GM23338 (cell line): ENCODE measurements at regions not wholly inside any gene's neighbourhood (a gene's known extent, or its start where the extent isn't known, plus 50 kb on each side); places are given as distances from the start of the nearest gene placed in this dataset.

Source experiments
- CREB1 ChIP-seq: fragments of 250-450 bp; sonication (Bioruptor Pico); IDR thresholded peaks from 2 replicates; pipeline ENCODE4 v1.5.0; 2020; ENCODE audit warnings: low read depth, mild to moderate bottlenecking, moderate library complexity
- EZH2phosphoT487 ChIP-seq: fragments of 200-600 bp; sonication (generic); IDR thresholded peaks from one replicate; pipeline ENCODE4 v1.8.1; 2018; ENCODE audit warnings: antibody characterized with exemption; ENCODE audit not compliant: unreplicated experiment
- TF ChIP-seq, protein P1 (sequence below), 2 experiments: fragments of 200-600 bp in 1 of 2; sonication (generic) in 1 of 2; conservative IDR thresholded peaks; 2 replicates each; pipeline versions ENCODE4 v1.5.1 to v1.6.1; 2016 to 2017; ENCODE audit warnings: antibody characterized with exemption in 2 of 2, low read depth in 2 of 2, mild to moderate bottlenecking in 2 of 2, moderate library complexity in 1 of 2

DNA sequence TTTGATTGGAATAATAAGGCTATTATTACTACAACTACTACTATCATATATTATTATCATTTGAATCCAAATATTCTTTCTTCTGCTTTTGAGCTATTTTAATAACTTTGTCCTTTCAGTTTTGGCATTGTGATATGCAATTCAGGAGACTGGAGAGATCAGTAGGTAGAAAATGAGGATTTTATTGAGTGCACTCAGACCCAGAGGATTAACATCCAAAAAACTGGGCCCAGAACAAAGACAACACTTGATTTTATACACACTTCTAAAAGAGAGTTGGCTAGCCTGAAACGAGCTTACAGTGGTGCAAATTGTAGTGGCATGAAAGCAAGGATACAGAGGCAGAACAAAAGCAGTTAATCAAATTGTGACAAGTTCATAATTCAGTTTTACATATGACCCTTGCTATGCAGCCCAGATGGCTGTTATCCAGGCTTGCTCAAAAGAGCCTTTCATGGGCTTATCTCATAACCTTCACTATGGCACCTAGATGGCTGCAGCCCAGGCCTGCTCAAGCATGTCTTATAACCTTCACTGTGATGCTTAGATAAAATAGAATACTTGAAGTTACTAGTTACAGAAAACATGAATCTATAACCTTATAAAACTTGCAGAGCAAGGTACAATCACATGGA lies 796.3 kb upstream of the RAG2 start:
- TF ChIP-seq, protein P1, sequence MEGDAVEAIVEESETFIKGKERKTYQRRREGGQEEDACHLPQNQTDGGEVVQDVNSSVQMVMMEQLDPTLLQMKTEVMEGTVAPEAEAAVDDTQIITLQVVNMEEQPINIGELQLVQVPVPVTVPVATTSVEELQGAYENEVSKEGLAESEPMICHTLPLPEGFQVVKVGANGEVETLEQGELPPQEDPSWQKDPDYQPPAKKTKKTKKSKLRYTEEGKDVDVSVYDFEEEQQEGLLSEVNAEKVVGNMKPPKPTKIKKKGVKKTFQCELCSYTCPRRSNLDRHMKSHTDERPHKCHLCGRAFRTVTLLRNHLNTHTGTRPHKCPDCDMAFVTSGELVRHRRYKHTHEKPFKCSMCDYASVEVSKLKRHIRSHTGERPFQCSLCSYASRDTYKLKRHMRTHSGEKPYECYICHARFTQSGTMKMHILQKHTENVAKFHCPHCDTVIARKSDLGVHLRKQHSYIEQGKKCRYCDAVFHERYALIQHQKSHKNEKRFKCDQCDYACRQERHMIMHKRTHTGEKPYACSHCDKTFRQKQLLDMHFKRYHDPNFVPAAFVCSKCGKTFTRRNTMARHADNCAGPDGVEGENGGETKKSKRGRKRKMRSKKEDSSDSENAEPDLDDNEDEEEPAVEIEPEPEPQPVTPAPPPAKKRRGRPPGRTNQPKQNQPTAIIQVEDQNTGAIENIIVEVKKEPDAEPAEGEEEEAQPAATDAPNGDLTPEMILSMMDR (conservative IDR thresholded peaks at IDR 0.05; ENCODE audit: low read depth in 2 of 2) = no peak
- TF ChIP-seq CREB1 (CRISPR knock-in tag) (no peak), EZH2phosphoT487 (no peak)
